Psoas muscle (tissue), 7 donors: ENCODE measurements at regions not wholly inside any gene's neighbourhood (a gene's known extent, or its start where the extent isn't known, plus 50 kb on each side); places are given as distances from the start of the nearest gene placed in this dataset.

Source experiments
- ATAC-seq, 4 donors: fragments of 200-7000 bp; cut with Tn5 transposase; one replicate each; pipeline ENCODE4 v1.9.1; 2020; ENCODE audit warnings: moderate library complexity in 3 of 4, mild to moderate bottlenecking in 2 of 4
- DNase-seq, 2 donors: peaks; one replicate each; pipeline ENCODE4 v3.0.0-alpha.2; 2020
- H3K27ac ChIP-seq: fragments of 200-600 bp; one replicate; pipeline ENCODE4 v1.8.0; 2022
- H3K27me3 ChIP-seq, 3 donors: fragments of 200-600 bp in 1 of 3; one replicate each; pipeline versions ENCODE4 v1.6.1 to v1.8.0; 2013 to 2022; ENCODE audit warnings: low read length in 2 of 3, mild to moderate bottlenecking in 2 of 3, moderate library complexity in 1 of 3; ENCODE audit not compliant: insufficient read depth in 3 of 3
- H3K36me3 ChIP-seq, 2 donors: fragments of 200-600 bp in 1 of 2; one replicate each; pipeline versions ENCODE4 v1.6.1 to v1.8.0; 2013 to 2022; ENCODE audit warnings: low read depth in 1 of 2, mild to moderate bottlenecking in 1 of 2, moderate library complexity in 1 of 2; ENCODE audit not compliant: insufficient read depth in 1 of 2
- H3K4me1 ChIP-seq: fragments of 200-600 bp; one replicate; pipeline ENCODE4 v1.8.0; 2022
- H3K4me3 ChIP-seq: fragments of 200-600 bp; one replicate; pipeline ENCODE4 v1.8.0; 2022; ENCODE audit warnings: mild to moderate bottlenecking
- H3K9me3 ChIP-seq: fragments of 200-600 bp; one replicate; pipeline ENCODE4 v1.8.0; 2022
- CTCF ChIP-seq: fragments of 200-600 bp; IDR thresholded peaks from one replicate; pipeline ENCODE4 v1.8.0; 2022; ENCODE audit warnings: antibody characterized with exemption
- WGBS, 3 donors: extraction: QIAGEN DNeasy Blood & Tissue Kit; methylation state at CpG; one replicate each; pipeline versions ENCODE4 v1.1.6 to v1.1.7; 2013; 5-methylcytosine and 5-hydroxymethylcytosine counted together
- intact Hi-C, 2 donors: fragments of 100-400 bp; cut with DNase I; formaldehyde crosslinking; loops; one replicate each; pipeline versions ENCODE4 v1.11.0 to v1.14.2; 2022
- donor health status: healthy with polysubstance abuse.
- donor health status: DM: no; HTN: no; CAD: no; lungs with moderate emphysema.
- donor health status: Bipolar disorder and iron deficiency.
- donor health status: healthy.
- donor health status: DM: yes; HTN: yes; CAD: no.
- donor health status: DM: no; HTN: no; CAD: no.
- donor health status: DM: yes; HTN: yes; CAD: no.

GRCh38 chr16:17027488-17028129 is 443.2 kb downstream of the XYLT1 start:
- DNase-seq (no peak), ATAC-seq (no peak)
- H3K9me3 ChIP-seq = no peaks in the 10 kb centered on the region
- intact Hi-C loops = no loop called here
- H3K27ac ChIP-seq = no peak overlapping the region
- no peak for TF ChIP-seq CTCF
- no peak overlapping the region for H3K4me3 ChIP-seq
- H3K4me1 ChIP-seq = no peaks in the 10 kb centered on the region
- no peaks in the 10 kb centered on the region for H3K27me3 ChIP-seq
- no peaks in the 10 kb centered on the region for H3K36me3 ChIP-seq
- WGBS, 3 donors = 70 to 75% (median 75%) methylated on average over 6 of the region's 6 CpGs

DNA sequence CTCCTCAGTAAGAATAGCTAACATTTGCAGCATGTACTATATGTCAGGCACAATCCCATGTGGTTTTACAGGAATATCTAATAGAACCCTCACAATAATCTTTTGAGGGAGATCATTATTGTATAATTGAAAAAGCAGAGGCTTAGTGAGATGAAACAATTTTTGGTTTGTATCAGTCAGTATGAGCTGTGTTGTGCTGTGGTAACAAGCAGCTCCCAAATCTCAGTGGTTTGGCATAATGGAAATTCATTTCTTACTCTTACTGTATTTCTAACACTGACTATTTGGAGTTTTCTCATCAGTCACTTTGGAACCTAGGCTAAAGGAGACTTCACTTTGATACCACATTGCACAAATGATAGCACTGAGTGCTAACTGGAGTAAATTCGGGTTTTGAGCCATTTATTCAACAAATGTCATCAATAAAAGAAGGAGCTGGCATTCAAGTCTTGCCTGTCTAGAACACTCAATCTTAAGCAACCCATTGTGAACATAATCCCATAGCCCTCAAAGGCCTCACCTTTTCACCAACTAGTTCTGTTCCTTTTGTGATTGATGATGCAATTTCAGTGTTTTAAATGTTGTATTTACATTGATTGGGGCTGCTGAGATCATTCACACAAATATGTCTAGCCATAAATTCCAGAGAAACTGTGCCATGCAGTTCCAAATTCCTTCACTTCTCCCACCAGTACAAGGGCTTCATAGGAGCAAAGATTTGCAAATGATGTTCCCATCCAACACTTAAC is 441.0 kb downstream of the XYLT1 start:
- intact Hi-C loops = no loop called here
- ATAC-seq = no peak
- TF ChIP-seq CTCF = no peak

GRCh38 chr16:17031484-17032268 is 439.1 kb downstream of the XYLT1 start:
- H3K4me3 ChIP-seq = no peak overlapping the region
- no peaks in the 10 kb centered on the region for H3K27me3 ChIP-seq
- H3K4me1 ChIP-seq = no peaks in the 10 kb centered on the region
- no peaks in the 10 kb centered on the region for H3K36me3 ChIP-seq
- ATAC-seq (no peak), DNase-seq (no peak)
- TF ChIP-seq CTCF = no peak
- peaks cover 12% of the 10 kb centered on the region for H3K9me3 ChIP-seq
- WGBS, 3 donors = 83 to 86% (median 83%) methylated on average over 1 of the region's 1 CpG
- no peak overlapping the region for H3K27ac ChIP-seq
- intact Hi-C loops = no loop called here

More for the DNA sequence above, 441.0 kb downstream of the XYLT1 start:
- Histone ChIP-seq H3K27me3 (no peaks in the 10 kb centered on the region), H3K9me3 (peaks cover 5% of the 10 kb centered on the region), H3K27ac (no peak overlapping the region), H3K4me1 (no peaks in the 10 kb centered on the region), H3K36me3 (no peaks in the 10 kb centered on the region), H3K4me3 (no peak overlapping the region)
- no peak for DNase-seq
- 26 to 62% (median 30%) methylated on average over 1 of the region's 1 CpG for WGBS, 3 donors

DNA sequence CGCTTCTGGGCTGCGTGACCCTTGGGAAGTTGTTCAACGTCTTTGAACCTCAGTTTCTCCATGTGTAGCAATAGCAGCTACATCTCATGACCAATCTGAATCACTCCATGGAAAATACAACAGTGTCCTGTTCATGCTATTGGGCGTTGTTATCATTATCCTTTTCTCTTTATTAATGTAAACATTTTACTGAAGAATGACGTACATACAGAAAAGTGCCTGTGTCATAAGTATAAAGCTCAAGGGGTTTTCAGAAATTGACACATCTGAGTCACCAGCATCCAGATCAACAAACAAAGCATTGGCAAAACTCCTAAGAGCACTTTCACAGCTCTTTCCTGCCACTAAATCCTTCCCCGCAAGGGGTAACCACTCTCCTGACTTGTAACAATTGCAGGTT is 438.4 kb downstream of the XYLT1 start:
- Histone ChIP-seq H3K4me3 (no peak overlapping the region), H3K4me1 (no peaks in the 10 kb centered on the region), H3K27ac (no peak overlapping the region), H3K27me3 (no peaks in the 10 kb centered on the region), H3K9me3 (peaks cover 12% of the 10 kb centered on the region), H3K36me3 (no peaks in the 10 kb centered on the region)
- no peak for DNase-seq
- intact Hi-C loops = no loop called here
- WGBS, 3 donors = 75 to 82% (median 79%) methylated on average over 6 of the region's 6 CpGs
- no peak for TF ChIP-seq CTCF
- ATAC-seq = no peak
